GM21515 (cell line): ENCODE measurements at regions not wholly inside any gene's neighbourhood (a gene's known extent, or its start where the extent isn't known, plus 50 kb on each side); places are given as distances from the start of the nearest gene placed in this dataset.
"Not testable (repeated sequence)": the region's sequence is repeated elsewhere in the genome, so short reads cannot be mapped to it uniquely, and the experiment has no call there.

Experiments
- ATAC-seq: cut with Tn5 transposase; IDR thresholded peaks from one replicate; pipeline ENCODE4 v1.9.1; 2021; ENCODE audit not compliant: unreplicated experiment

GRCh38 chr18:14342170-14342569, 201.2 kb downstream of the POTEC start:
- not testable (repeated sequence) for ATAC-seq

GRCh38 chr18:14336017-14336416, 203.8 kb upstream of the ZNF519 start:
- ATAC-seq, result not testable (repeated sequence)

- not testable (repeated sequence) for ATAC-seq
Measured at GRCh38 chr18:14321217-14321616, 189.0 kb upstream of the ZNF519 start.

GRCh38 chr18:14301255-14301654, 169.0 kb upstream of the ZNF519 start:
- not testable (repeated sequence) for ATAC-seq

GRCh38 chr18:14295081-14295480, 162.8 kb upstream of the ZNF519 start:
- ATAC-seq, result not testable (repeated sequence)

GRCh38 chr18:14285053-14285452, 152.8 kb upstream of the ZNF519 start:
- ATAC-seq, result no peak

- ATAC-seq, result not testable (repeated sequence)
Measured at GRCh38 chr18:14275391-14275790, 143.2 kb upstream of the ZNF519 start.

- ATAC-seq, result not testable (repeated sequence)
Measured at GRCh38 chr18:14265637-14266410, 133.6 kb upstream of the ZNF519 start.

GRCh38 chr18:14262786-14263185, 130.6 kb upstream of the ZNF519 start:
- ATAC-seq, result not testable (repeated sequence)

GRCh38 chr18:14250084-14250677, 117.9 kb upstream of the ZNF519 start:
- ATAC-seq, result not testable (repeated sequence)

GRCh38 chr18:14239224-14239623, 107.0 kb upstream of the ZNF519 start:
- ATAC-seq, result not testable (repeated sequence)

GRCh38 chr18:14236356-14237048, 104.3 kb upstream of the ZNF519 start:
- not testable (repeated sequence) for ATAC-seq

GRCh38 chr18:14225286-14225679, 93.0 kb upstream of the ZNF519 start:
- ATAC-seq, result not testable (repeated sequence)

- not testable (repeated sequence) for ATAC-seq
Measured at GRCh38 chr18:14224551-14225285, 92.5 kb upstream of the ZNF519 start.

- ATAC-seq, result not testable (repeated sequence)
Measured at GRCh38 chr18:14223919-14224318, 91.7 kb upstream of the ZNF519 start.

GRCh38 chr18:14223231-14223822, 91.1 kb upstream of the ZNF519 start:
- not testable (repeated sequence) for ATAC-seq

- not testable (repeated sequence) for ATAC-seq
Measured at GRCh38 chr18:14222354-14223221, 90.4 kb upstream of the ZNF519 start.

GRCh38 chr18:14221689-14222088, 89.5 kb upstream of the ZNF519 start:
- no peak for ATAC-seq

GRCh38 chr18:14215952-14216351, 83.7 kb upstream of the ZNF519 start:
- ATAC-seq, result not testable (repeated sequence)

GRCh38 chr18:14203424-14203823, 71.2 kb upstream of the ZNF519 start:
- not testable (repeated sequence) for ATAC-seq
